HG03565 (cell line): ENCODE measurements at regions not wholly inside any gene's neighbourhood (a gene's known extent, or its start where the extent isn't known, plus 50 kb on each side); places are given as distances from the start of the nearest gene placed in this dataset.

Experiments used
- ATAC-seq: cut with Tn5 transposase; IDR thresholded peaks from one replicate; pipeline ENCODE4 v1.9.1; 2021; ENCODE audit warnings: mild to moderate bottlenecking, moderate library complexity; ENCODE audit not compliant: unreplicated experiment

DNA sequence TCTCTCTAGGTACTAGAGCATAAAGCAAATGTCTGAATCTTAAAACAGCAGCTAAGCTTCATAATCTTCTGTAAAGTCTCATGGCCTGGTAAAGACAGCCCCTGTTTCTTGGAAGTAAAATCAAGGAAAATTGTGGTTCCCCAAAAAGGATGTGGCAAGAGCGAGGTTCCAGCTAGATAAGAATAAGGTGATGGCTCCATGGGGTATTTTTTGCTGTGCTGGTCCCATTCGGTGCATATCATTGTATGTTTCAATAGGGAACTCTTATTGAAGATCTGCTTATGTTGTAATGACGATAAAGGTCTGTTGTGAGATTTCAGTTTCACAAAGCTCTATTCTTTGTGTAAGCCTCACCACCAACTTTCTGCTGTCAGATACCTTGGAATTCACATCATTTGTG lies 316.9 kb upstream of the NOCT start:
- ATAC-seq, result no peak

DNA sequence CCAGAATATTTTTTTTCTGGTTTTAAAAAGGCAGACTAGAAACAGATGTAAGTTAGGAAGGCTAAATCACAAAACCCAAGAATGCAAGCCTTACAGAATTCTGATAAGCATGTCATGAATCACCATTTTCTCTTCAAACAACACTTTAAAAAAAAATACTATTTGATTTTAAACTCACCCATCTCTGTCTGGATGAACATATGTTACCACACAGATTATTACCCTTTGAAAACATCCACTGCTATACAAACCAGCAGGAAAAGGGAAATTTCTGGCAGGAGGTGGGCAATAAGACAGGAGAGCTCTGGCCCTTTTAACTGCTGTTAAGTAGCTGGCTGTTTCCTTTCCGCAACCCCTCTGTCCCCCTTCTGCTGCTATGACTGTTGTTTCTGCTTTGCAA lies 317.7 kb upstream of the NOCT start:
- ATAC-seq, result no peak

DNA sequence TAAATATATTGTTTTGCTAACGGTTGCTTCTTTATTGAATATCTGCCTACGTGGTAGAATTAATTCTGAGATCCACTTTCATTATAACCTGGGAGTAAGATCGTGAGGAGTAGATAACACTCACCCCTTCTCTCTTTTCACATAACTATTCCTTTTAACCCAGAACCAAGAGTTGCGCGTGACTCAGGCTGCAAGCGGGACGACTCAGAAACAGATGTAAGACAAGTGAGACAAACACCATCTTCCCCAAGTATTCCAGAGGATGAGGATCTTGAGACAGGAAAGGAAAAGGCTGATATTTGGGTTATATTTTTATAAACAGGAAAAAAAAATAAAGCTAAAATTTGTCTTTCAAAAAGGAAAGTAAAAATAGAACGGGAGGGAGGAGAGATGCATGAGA lies 318.8 kb upstream of the NOCT start:
- ATAC-seq, result no peak

DNA sequence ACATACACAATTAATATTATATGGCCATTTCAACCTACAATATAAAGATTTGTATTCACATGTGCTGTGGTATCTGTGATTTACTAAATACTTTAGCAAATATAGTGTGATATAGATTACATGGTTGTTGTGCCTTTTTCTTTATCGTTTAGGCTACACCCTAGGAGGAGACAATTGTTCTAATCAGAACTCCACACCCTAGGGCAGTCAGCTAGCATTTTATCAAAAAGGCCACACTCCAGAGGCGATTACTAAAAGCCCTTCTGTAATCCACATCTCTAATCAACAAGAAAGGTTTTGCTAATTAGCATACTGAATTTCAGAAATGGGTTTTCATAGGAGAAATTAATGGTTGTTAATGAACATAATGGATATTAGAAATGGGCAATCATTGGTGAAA lies 319.5 kb upstream of the NOCT start:
- no peak for ATAC-seq

DNA sequence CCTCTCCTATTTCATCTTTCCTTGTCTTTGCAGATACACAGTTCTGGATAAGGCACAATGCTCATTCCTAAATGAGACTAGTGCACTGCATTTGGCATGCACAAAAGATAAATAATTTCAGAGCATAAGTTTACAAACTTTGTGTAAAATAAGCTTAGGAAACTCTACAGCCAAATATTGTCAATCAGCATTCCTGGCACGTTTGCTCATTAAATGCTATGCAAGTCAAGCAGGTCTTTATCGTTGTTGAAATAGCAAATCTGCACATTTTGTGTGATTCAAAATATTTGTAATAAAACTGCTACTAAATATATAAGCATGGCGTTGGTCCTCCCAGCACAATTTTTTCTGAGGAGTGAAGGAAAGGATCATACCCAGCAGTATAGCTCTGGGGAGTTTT lies 322.1 kb upstream of the NOCT start:
- no peak for ATAC-seq

DNA sequence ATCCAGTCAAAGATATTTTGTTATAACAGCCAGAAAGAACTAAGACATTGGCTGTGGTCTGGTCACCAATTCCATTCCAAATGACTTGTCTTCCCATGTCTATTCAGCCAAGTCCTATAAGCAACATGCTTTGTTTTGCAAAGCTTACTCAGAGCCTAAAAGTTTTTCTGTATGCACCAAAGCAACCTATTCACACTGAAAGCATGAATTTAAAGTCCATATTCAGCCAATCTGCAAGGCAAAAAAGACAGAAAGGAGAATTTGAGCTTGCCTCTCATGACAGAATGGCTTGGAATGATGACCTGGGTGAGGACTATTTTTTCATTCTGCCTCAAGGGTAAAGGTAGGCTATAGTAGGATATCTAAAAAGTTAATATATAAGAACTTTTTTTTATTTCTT lies 323.2 kb upstream of the NOCT start:
- no peak for ATAC-seq

DNA sequence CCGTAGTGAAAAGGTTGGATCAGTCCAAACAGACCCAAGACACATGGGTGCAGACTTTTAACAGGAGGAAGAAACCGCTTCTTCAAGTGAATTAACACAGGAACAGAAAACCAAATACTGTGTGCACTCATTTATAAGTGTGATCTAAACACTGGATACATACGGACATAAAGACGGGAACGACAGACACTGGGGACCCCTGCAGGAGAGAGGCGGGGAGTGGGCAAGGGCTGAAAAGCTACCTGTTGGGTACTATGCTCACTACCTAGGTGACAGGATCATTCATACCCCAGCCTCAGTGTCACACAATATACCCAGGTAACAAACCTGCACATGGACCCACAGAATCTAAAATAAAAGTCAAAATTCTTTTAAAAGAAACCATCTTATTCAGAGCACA lies 326.0 kb upstream of the NOCT start:
- ATAC-seq, result no peak

DNA sequence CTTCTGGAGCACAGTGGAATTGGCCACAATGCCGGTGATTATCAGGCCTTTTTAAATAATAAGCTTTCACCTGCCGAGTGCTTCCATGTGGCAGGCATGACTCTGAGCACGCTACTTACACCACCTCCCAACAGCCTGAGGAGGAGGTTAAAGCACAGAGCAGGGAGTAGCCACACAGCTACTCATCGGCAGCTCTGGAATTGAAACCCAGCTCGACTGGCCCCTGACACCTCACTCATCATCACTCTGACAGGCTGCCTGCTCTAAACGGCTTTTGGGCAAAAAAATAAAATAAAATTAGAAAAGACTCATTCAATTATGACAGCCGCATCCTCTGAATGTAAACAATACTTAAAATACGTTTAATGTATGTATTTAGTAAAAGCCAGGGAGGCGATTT lies 326.4 kb upstream of the NOCT start:
- ATAC-seq, result no peak

DNA sequence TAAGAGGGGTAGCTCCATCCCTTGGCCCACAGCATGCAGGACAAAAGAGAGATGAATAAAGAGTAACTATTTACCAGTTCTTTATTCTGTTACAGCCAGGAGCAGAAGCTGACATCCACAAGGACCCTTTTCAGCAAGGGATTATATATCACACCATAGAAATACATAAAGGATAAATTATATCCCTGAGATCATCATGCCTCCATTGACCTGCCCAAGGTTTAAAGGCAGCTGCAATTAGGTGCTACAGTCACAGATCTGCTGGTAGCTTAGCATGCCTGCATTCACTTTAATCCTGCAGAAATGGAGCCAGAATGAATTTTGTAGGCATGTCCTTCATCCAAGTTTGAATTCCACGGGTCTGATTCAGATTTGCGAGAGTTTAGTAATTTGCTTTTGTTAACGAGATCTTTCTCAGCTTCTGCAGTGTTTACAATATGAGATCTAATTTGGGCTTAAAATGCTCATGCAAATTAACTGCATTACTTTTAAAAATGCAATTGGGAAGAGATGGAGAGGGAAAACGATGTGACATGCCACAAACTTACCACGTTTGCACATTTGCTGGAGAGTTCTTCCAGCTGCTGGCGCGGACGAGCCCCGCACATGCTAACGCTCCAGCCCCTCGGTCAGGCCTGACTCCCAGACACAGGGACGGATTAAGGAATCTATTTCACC lies 327.0 kb upstream of the NOCT start:
- ATAC-seq, result no peak

DNA sequence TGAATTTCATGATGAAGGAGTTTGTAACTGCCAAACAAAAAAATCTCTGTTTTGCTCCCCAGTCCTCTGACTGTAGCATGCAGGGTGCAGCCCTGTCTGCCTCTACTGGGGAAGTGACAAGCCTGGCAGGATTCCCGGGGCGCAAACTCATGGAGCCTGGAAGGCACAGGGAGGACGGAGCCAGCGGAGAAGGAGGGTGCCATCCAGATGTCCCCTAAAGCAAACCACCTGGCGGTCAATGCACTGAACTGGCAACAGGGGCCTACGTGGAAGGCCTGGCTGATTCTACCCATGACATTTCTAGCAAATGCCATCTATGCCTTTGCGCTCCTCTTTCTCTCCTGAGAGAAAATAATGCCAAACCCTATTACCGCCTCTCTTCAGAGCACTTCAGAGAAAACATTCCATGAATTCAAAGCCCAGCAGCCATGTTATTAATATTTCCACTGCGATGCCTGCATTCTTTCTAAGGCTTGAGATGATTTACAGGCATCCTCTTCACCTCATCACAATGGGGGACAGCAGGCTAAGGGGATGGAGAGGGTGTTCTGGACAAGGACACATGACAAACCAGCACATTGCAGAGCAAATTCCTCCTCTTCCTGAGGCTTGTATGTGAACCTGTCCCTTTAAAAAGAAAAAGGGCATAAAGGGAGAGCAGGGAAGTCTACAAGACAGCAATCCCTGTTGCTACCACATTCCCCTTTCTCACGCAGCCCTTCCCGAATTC lies 329.3 kb upstream of the NOCT start:
- ATAC-seq, result no peak

DNA sequence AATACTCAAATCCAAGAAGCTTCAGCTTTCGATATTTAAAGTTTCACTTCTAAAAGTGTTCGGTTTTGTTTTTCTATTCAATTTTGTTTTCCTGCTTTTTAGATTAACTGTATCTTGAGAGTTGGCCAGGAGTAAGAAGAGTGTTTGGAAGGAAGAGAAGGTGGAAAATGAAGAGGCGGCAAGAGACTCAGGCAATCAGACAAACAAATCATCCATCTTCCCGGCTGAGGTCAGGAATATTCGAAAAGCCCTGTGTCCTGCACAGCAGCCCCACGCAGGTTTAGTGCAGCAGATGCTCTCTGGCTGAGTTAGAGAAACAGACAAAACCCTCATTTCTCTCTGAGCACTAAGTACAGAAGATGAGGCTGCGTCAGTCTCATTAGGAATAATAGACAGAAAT lies 330.3 kb upstream of the NOCT start:
- no peak for ATAC-seq

DNA sequence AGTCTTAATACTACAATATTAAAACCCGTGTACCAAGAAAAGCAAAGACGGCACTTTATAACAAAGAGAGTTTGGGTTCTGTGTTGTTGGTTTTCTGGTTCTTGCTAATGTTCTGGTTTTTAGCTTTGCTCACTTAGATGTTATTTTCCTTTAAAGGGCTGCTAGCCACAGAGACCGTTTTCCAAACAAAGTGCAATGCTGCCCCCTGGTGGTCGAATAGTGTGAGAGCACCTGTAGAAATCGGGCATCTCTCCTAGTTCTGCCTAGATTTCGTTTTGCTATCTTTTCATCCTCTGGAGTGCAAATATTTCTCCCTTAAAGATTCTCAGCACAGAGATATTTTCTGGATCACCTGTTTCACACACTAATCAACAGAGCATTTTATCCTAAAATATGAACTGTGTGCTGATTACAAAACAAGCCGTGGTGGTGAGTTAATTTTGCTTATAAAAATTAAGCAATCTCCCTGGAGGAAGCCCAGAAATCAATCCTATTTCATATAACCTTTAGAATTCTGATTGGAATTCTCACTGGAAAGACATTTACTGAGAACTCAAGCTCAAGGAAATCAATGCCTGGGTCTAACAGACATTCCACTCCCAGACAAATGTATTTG lies 334.5 kb upstream of the NOCT start:
- peak; percentile 70 for ATAC-seq

DNA sequence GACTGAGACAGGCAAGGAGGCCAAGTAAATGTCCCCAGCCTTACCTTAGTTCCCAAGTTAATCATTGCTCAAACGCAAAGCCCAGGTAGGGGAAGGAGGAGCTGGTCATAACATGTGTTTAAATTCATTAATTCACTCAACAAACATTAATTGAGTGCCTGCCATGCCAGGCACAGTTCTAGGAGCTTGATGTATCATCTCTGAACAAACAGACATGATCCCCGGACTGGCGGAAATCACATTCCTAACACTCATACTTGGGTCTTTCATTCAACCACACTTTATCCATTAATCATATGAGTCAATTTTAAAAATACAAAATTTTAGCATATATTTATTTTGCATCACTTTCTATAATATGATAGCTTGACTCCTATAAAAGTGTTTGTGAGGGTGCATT lies 335.3 kb upstream of the NOCT start:
- no peak for ATAC-seq

DNA sequence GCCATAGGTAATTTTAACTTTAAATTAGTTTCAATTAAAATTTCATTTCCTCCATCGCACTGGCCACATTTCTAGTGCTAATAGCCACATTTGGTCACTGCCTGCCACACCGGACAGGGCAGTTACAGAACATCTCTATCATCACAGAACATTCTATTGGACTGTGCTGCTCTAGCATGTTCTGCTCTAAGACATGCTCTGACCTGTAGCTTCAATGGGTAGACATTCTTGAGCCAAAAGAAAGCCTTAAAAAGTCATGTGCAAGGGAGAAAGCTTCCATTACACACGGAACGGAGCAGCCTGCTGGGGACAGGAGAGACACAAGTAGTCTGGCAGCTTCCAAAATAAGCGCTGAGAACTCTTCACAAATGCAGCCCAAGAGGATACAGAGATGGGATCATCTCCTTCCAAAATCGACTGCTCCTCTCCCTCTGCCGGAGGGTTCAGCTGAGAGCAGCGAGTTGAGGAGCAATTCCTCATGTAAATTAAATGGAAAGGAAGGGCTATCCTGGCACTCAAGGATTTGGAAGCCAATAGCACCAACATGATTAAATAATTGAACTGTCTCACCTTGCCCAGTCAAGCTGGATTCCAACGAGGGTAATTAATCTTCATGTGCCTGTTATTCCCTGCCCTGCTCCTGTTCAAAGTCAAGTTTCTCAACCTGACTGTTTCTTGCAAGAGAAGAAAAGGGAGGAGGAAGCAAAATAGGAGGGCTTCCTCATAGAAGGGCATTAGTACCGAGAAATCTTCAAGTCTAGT lies 336.4 kb upstream of the NOCT start:
- ATAC-seq, result no peak

DNA sequence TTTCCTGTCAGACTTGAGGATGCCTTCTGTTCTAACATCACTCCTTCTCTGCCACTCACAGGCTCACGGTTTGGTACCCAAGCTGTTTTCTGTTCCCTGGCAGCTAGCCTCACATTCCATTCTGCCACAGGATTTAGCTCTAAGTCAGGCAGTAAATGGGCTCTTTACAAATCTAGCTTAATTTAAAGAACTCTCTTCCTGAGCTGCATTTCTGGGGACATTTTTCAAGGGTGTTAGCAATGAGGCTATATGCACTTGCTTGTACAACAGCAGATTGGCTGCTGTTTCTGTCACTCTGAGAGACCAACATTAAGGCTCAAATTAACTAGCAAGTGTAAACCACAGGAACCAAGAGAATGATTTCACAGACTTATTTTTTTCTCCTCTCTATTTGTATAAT lies 337.8 kb upstream of the NOCT start:
- ATAC-seq, result peak; percentile 28

DNA sequence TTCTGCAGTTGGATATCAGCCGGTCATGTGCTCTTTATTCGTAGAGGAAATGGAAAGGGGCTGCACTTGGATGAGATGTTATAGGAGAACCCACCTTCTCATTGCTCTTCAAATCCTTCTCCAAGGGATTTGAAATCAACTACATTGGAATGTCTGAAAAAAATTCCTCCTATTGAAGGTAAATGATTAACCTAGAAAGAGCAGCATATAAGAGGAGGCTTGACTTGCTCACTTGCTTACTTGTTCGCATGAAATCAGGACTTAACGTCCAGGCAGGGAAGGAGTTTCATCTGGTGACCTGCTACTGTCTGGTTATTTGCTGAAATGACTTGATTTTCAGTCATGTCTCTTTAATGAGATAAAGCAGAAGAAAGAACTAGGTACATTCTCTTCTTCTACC lies 338.4 kb upstream of the NOCT start:
- no peak for ATAC-seq

DNA sequence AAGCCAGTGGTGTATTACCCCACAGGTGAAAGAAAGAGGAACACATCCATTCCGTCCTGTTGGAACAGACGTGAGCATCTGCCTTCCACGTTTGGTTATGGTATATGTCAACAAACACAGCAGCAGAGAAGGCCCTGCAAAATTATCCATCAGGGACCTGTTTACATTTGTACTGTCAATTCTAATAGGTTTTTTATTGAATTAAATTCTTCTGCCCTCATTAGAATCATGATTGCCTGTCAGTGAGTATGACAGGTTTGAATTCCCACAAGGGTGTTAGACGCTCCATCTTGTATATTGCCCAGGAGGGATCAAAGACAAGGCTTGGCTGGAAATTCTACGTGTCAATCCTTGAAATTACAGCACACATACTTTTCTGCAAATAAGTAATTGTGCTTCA lies 339.9 kb upstream of the NOCT start:
- ATAC-seq, result no peak

DNA sequence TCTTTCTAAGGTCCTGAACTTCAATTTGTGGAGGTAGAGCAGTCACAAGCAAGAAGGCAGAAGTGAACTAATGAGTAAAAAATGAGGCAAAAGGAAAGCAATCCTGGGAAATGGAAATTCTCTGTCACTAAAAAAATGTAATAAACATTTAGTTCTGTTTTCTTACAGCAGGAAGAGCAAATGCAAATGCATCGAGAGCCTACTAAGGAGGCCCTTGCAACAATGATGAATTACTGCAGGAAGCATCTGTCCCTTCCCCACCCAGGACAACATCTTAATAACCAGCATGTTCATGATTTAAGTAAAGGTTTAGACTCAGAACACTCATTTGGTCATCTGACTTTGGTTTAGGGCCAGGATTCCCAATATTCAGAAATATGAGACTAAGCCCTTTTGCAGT lies 341.4 kb upstream of the NOCT start:
- ATAC-seq, result no peak

DNA sequence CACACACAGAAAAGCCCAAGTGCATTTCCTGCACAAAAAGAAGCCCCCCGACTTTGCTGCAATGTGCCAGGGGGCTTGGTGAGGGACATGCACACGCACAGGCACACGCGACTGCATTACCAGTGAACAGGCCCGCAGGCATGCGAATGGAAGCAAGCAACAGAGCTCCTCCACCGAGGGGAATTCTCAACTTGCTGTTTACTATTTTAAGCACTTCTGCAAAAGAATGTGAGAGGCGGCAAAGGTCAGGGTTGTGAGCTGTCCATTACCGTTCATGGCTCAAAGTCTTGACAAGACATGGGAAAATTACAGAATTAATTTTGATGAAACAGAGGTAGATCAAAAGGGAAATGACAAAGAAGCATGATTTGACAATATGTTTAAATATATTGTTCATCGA lies 342.5 kb upstream of the NOCT start:
- ATAC-seq, result no peak

DNA sequence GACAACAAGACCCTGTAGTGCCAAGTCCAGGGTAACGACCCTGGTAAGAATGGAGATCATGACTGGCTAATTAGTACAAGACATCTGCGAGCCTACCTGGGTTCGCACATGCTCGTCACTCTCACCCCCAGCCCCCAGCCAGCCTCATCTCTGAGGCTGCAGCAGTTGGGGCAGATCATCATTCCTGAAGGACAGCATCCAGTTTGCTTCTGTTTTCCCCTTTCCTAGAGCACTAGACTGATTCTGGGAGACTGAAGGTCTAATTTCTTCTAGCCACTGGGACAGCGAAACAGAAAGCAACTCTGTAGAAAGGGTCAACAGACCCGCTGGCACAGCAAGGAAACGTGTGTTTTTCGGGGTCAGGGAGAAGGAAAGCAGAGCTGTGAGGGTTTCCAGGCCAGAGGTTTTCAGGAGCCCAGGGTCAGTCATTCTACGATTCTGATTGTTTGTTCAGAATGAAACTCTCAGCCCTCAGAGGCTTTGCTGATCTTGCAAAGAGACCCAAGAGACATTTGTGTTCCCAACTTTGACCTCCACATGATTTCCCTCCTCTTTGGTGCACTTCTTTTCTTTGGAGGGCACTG lies 343.1 kb upstream of the NOCT start:
- ATAC-seq, result peak; percentile 57

DNA sequence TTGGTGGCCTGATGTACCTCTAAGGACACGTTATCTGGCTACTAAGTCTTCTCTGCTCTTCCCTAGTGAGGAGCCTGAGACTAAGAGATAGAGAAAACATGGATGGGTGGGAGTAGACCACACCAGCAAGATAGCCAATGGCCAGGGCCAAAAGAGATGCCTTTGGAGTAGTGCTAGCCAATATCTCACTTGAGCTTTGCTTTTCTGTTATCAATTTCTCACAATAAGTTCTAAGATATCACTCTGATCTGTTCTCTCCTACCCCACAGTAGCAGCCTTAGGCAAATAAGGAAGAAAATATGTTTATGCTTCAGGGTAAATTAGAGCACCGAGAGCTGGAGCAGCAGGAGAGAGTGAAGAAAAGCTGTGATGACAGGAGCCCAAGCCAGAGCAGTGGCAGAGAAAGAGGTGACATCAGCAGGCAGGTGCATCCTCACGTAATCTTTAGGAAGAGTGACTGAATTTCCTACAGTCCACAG lies 343.9 kb upstream of the NOCT start:
- ATAC-seq, result no peak
